ENCODE measurements at regions not wholly inside any gene's neighbourhood (a gene's known extent, or its start where the extent isn't known, plus 50 kb on each side); places are given as distances from the start of the nearest gene placed in this dataset.

DNA sequence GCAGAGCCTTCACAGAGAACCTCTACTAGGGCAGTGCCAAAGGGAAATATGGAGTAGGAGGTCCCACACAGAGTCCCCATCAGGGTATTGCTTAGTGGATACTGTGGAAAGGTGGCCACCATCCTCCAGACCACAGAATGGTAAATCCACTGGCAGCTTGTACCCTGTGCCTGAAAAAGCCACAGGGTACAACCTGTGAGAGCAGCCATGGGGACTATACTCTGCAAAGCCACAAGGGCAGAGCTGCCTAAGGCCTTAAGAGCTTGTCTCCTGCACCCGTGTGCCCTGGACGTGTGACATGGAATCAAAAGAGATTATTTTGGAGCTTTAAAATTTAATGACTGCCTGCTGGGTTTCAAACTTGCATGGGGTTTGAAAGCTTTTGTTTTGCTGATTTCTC is 118.0 kb upstream of the SEC14L1 start:
- Histone ChIP-seq H3K27me3 (ENCODE audit: insufficient read depth, low read depth, low read length) (no peaks in the 10 kb centered on the region), H2AFZ (ENCODE audit: low read depth, low read length) (no peak overlapping the region), H3K27ac (ENCODE audit: low read length) (no peak overlapping the region), H3K9me2 (ENCODE audit: insufficient read depth, low read length) (no peaks in the 10 kb centered on the region), H4K20me1 (ENCODE audit: insufficient read depth) (no peaks in the 10 kb centered on the region), H3K36me3 (ENCODE audit: insufficient read depth, low read length) (no peaks in the 10 kb centered on the region), H3K9me3 (ENCODE audit: low read length) (no peaks in the 10 kb centered on the region), H3K4me2 (ENCODE audit: low read length) (no peak overlapping the region), H3K9ac (ENCODE audit: low read length) (no peak overlapping the region), H3F3A (ENCODE audit: insufficient read depth, low read length, poor library complexity, severe bottlenecking) (no peaks in the 10 kb centered on the region), H3K79me2 (replicated peaks; ENCODE audit: insufficient read depth, low read length) (no peaks in the 10 kb centered on the region), H3K4me3 (ENCODE audit: low read length) (no peak overlapping the region)
- TF ChIP-seq EP300 (conservative IDR thresholded peaks at IDR 0.05; ENCODE audit: poor library complexity, severe bottlenecking), result no peak
- no peak for TF ChIP-seq MXI1 (conservative IDR thresholded peaks at IDR 0.05; ENCODE audit: poor library complexity, severe bottlenecking)
- TF ChIP-seq TAF1 (IDR thresholded peaks at IDR 0.05; ENCODE audit: low read depth), result no peak
- no peak for TF ChIP-seq POLR2AphosphoS5 (IDR thresholded peaks at IDR 0.05)
- no peak for TF ChIP-seq CTCF (IDR thresholded peaks at IDR 0.05; ENCODE audit: poor library complexity, severe bottlenecking)
- no peak for TF ChIP-seq SMC3 (conservative IDR thresholded peaks at IDR 0.05; ENCODE audit: poor library complexity)
- no peak for TF ChIP-seq EZH2 (IDR thresholded peaks at IDR 0.05; ENCODE audit: borderline replicate concordance, insufficient read depth, low read length, poor library complexity, severe bottlenecking)
- TF ChIP-seq RAD21 (conservative IDR thresholded peaks at IDR 0.05), result no peak
- no peak for TF ChIP-seq REST (IDR thresholded peaks at IDR 0.05; ENCODE audit: borderline replicate concordance)

DNA sequence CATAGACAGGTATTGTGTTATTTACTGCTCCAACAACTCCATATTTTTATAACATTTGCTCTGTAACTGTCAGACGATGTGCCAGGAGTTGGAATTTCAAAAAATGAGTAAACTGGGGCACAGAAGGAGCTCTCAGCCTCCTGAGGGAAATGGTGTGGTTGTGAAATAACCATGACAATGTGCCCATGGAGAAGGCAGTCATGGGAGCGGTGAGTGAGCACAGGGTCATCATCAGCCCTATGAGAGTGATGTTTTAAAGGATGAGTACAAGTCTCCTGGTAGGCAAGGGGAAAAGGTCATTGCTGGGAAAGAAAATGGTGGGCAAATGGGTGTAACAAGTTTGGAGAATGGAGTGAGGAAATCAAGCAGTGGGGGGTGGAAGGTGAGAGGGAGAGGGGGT is 115.0 kb upstream of the SEC14L1 start:
- Histone ChIP-seq H3K4me2 (ENCODE audit: low read length) (no peak overlapping the region), H3F3A (ENCODE audit: insufficient read depth, low read length, poor library complexity, severe bottlenecking) (no peaks in the 10 kb centered on the region), H3K9me3 (ENCODE audit: low read length) (no peaks in the 10 kb centered on the region), H3K9me2 (ENCODE audit: insufficient read depth, low read length) (no peaks in the 10 kb centered on the region), H3K9ac (ENCODE audit: low read length) (no peak overlapping the region), H3K27me3 (ENCODE audit: insufficient read depth, low read depth, low read length) (no peaks in the 10 kb centered on the region), H2AFZ (ENCODE audit: low read depth, low read length) (no peak overlapping the region), H3K27ac (ENCODE audit: low read length) (no peak overlapping the region), H3K36me3 (ENCODE audit: insufficient read depth, low read length) (no peaks in the 10 kb centered on the region), H4K20me1 (ENCODE audit: insufficient read depth) (no peaks in the 10 kb centered on the region), H3K79me2 (replicated peaks; ENCODE audit: insufficient read depth, low read length) (no peaks in the 10 kb centered on the region), H3K4me3 (ENCODE audit: low read length) (no peak overlapping the region)
- TF ChIP-seq RAD21 (conservative IDR thresholded peaks at IDR 0.05) (no peak), MXI1 (conservative IDR thresholded peaks at IDR 0.05; ENCODE audit: poor library complexity, severe bottlenecking) (no peak), EZH2 (IDR thresholded peaks at IDR 0.05; ENCODE audit: borderline replicate concordance, insufficient read depth, low read length, poor library complexity, severe bottlenecking) (no peak), EP300 (conservative IDR thresholded peaks at IDR 0.05; ENCODE audit: poor library complexity, severe bottlenecking) (no peak), TAF1 (IDR thresholded peaks at IDR 0.05; ENCODE audit: low read depth) (no peak), SMC3 (conservative IDR thresholded peaks at IDR 0.05; ENCODE audit: poor library complexity) (no peak), REST (IDR thresholded peaks at IDR 0.05; ENCODE audit: borderline replicate concordance) (no peak), POLR2AphosphoS5 (IDR thresholded peaks at IDR 0.05) (no peak), CTCF (IDR thresholded peaks at IDR 0.05; ENCODE audit: poor library complexity, severe bottlenecking) (no peak)
